ENCODE measurements at regions not wholly inside any gene's neighbourhood (a gene's known extent, or its start where the extent isn't known, plus 50 kb on each side); places are given as distances from the start of the nearest gene placed in this dataset.

- DNase-seq (no peak), ATAC-seq (ENCODE audit: low read depth) (no peak)
- Histone ChIP-seq H2AFZ (replicated peaks; ENCODE audit: low read length, poor library complexity) (no peak overlapping the region), H3K4me3 (ENCODE audit: insufficient read depth, low read depth, low read length) (no peak overlapping the region), H3K27me3 (ENCODE audit: control insufficient read depth, insufficient read depth, low read length) (no peaks in the 10 kb centered on the region), H3K4ac (ENCODE audit: low read depth, low read length) (no peak overlapping the region), H4K5ac (ENCODE audit: low read depth, low read length) (no peak overlapping the region), H3K36me3 (ENCODE audit: control insufficient read depth, insufficient read depth, low read length) (no peaks in the 10 kb centered on the region), H3K27ac (ENCODE audit: insufficient read depth, low read length) (no peak overlapping the region), H3K4me2 (ENCODE audit: low read depth, low read length) (no peak overlapping the region), H2BK20ac (ENCODE audit: low read depth, low read length) (no peak overlapping the region), H3K9me1 (ENCODE audit: insufficient read depth, low read length) (no peaks in the 10 kb centered on the region), H3K18ac (ENCODE audit: low read depth, low read length) (no peak overlapping the region), H2BK120ac (ENCODE audit: low read depth, low read length) (no peak overlapping the region), H3K14ac (replicated peaks; ENCODE audit: low read depth, low read length) (no peak overlapping the region), H3K9ac (ENCODE audit: low read depth, low read length) (no peak overlapping the region), H3K4me1 (ENCODE audit: control insufficient read depth, insufficient read depth, low read length) (no peaks in the 10 kb centered on the region), H2BK15ac (ENCODE audit: low read depth, low read length) (no peak overlapping the region), H3K23ac (ENCODE audit: low read depth, low read length) (no peak overlapping the region), H3K79me1 (ENCODE audit: low read depth in 1 of 2, low read length in 2 of 2) (no peaks in the 10 kb centered on the region), H4K8ac (ENCODE audit: low read depth in 2 of 2, low read length in 2 of 2) (no peak overlapping the region), H4K91ac (ENCODE audit: insufficient read depth, low read depth, low read length) (no peak overlapping the region), H2AK5ac (ENCODE audit: low read depth, low read length) (no peak overlapping the region), H2AK9ac (replicated peaks; ENCODE audit: low read depth, low read length, poor library complexity) (no peak overlapping the region), H3K56ac (ENCODE audit: extremely low read depth, insufficient read depth, low read length) (no peak overlapping the region), H4K20me1 (ENCODE audit: insufficient read depth, low read length) (no peaks in the 10 kb centered on the region), H3K9me3 (ENCODE audit: control insufficient read depth, insufficient read depth, low read length) (no peaks in the 10 kb centered on the region), H2BK5ac (ENCODE audit: low read depth, low read length, poor library complexity, severe bottlenecking) (no peak overlapping the region)
- ChIA-PET CTCF (no interaction called here), POLR2A (ENCODE audit: unreplicated experiment) (no interaction called here)
- dilution Hi-C loops (cut with HindIII; ENCODE audit: low sequenced_read_pairs, unreplicated experiment): no loop called here
- intact Hi-C loops (cut with micrococcal nuclease): no loop called here
- TF ChIP-seq MAZ (IDR thresholded peaks at IDR 0.05; ENCODE audit: borderline replicate concordance, low read depth, low read length) (no peak), CHD1 (IDR thresholded peaks at IDR 0.05; ENCODE audit: low read depth, low read length) (no peak), POLR2A (IDR thresholded peaks at IDR 0.05; ENCODE audit: low read depth, low read length) (no peak), NFE2L2 (IDR thresholded peaks at IDR 0.05; ENCODE audit: low read depth, low read length) (no peak), CEBPB (IDR thresholded peaks at IDR 0.05; ENCODE audit: low read depth, low read length) (no peak), MXI1 (IDR thresholded peaks at IDR 0.05; ENCODE audit: borderline replicate concordance, low read depth, low read length) (no peak), MAFK (IDR thresholded peaks at IDR 0.05; ENCODE audit: low read depth, low read length) (peak; percentile 86)
- in situ Hi-C loops (cut with MboI; ENCODE audit: low sequenced_read_pairs): no loop called here
- BruUV-seq (replicated peaks): no TSS peak
Measured at GRCh38 chr12:77439749-77440148, 374.4 kb upstream of the E2F7 start.

Data from IMR-90 (cell line).